ENCODE measurements at regions not wholly inside any gene's neighbourhood (a gene's known extent, or its start where the extent isn't known, plus 50 kb on each side); places are given as distances from the start of the nearest gene placed in this dataset.

- FAIRE-seq, result no peak
- Histone ChIP-seq H2AFZ (ENCODE audit: control insufficient read depth, low read length) (no peak overlapping the region), H3K9me1 (ENCODE audit: control insufficient read depth, extremely low read depth, insufficient read depth, low read length) (no peaks in the 10 kb centered on the region), H3K4me3 (ENCODE audit: control insufficient read depth in 2 of 3, extremely low read depth in 1 of 3, insufficient read depth in 2 of 3, low read depth in 1 of 3, low read length in 3 of 3) (no peak overlapping the region), H3K9me3 (ENCODE audit: control insufficient read depth, low read depth, low read length) (no peaks in the 10 kb centered on the region), H3K4me2 (ENCODE audit: control insufficient read depth, extremely low read depth, insufficient read depth, low read depth, low read length) (no peak overlapping the region), H3K4me1 (ENCODE audit: control insufficient read depth, extremely low read depth, insufficient read depth, low read length) (no peaks in the 10 kb centered on the region), H3K9ac (ENCODE audit: control insufficient read depth, extremely low read depth, insufficient read depth, low read length) (no peak overlapping the region), H3K27ac (ENCODE audit: control insufficient read depth, insufficient read depth, low read length) (no peak overlapping the region), H3K79me2 (ENCODE audit: control insufficient read depth, insufficient read depth, low read length) (no peaks in the 10 kb centered on the region), H3K36me3 (ENCODE audit: control insufficient read depth in 2 of 2, extremely low read depth in 1 of 2, insufficient read depth in 2 of 2, low read length in 2 of 2) (no peaks in the 10 kb centered on the region), H3K27me3 (ENCODE audit: control insufficient read depth, extremely low read depth, insufficient read depth, low read length) (no peaks in the 10 kb centered on the region), H4K20me1 (ENCODE audit: control insufficient read depth, extremely low read depth, insufficient read depth, low read length) (no peaks in the 10 kb centered on the region)
- dilution Hi-C loops (cut with MboI; ENCODE audit: extremely low pct_ligation_motif_present, low sequenced_read_pairs), result no loop called here
- no peak for DNase-seq (ENCODE audit: low read depth, low spot score)
- TF ChIP-seq CTCF (optimal IDR thresholded peaks at IDR 0.05 in 1 of 3, IDR thresholded peaks at IDR 0.05 in 1 of 3, conservative IDR thresholded peaks at IDR 0.05 in 1 of 3; ENCODE audit: extremely low read depth in 1 of 3, insufficient read depth in 2 of 3, low read length in 3 of 3), result no peak
- no peak for TF ChIP-seq EZH2 (IDR thresholded peaks at IDR 0.05; ENCODE audit: low read length)
Observed at GRCh38 chr3:94378322-94378721, 315.5 kb downstream of the NSUN3 start.

- Histone ChIP-seq H2AFZ (ENCODE audit: control insufficient read depth, low read length) (no peak overlapping the region), H3K27me3 (ENCODE audit: control insufficient read depth, extremely low read depth, insufficient read depth, low read length) (no peaks in the 10 kb centered on the region), H3K4me1 (ENCODE audit: control insufficient read depth, extremely low read depth, insufficient read depth, low read length) (no peaks in the 10 kb centered on the region), H3K27ac (ENCODE audit: control insufficient read depth, insufficient read depth, low read length) (no peak overlapping the region), H4K20me1 (ENCODE audit: control insufficient read depth, extremely low read depth, insufficient read depth, low read length) (no peaks in the 10 kb centered on the region), H3K4me2 (ENCODE audit: control insufficient read depth, extremely low read depth, insufficient read depth, low read depth, low read length) (no peak overlapping the region), H3K9ac (ENCODE audit: control insufficient read depth, extremely low read depth, insufficient read depth, low read length) (no peak overlapping the region), H3K36me3 (ENCODE audit: control insufficient read depth in 2 of 2, extremely low read depth in 1 of 2, insufficient read depth in 2 of 2, low read length in 2 of 2) (no peaks in the 10 kb centered on the region), H3K4me3 (ENCODE audit: control insufficient read depth in 2 of 3, extremely low read depth in 1 of 3, insufficient read depth in 2 of 3, low read depth in 1 of 3, low read length in 3 of 3) (no peak overlapping the region), H3K9me3 (ENCODE audit: control insufficient read depth, low read depth, low read length) (no peaks in the 10 kb centered on the region), H3K9me1 (ENCODE audit: control insufficient read depth, extremely low read depth, insufficient read depth, low read length) (no peaks in the 10 kb centered on the region), H3K79me2 (ENCODE audit: control insufficient read depth, insufficient read depth, low read length) (no peaks in the 10 kb centered on the region)
- dilution Hi-C loops (cut with MboI; ENCODE audit: extremely low pct_ligation_motif_present, low sequenced_read_pairs), result no loop called here
- FAIRE-seq (no peak), DNase-seq (ENCODE audit: low read depth, low spot score) (no peak)
- no peak for TF ChIP-seq CTCF (optimal IDR thresholded peaks at IDR 0.05 in 1 of 3, IDR thresholded peaks at IDR 0.05 in 1 of 3, conservative IDR thresholded peaks at IDR 0.05 in 1 of 3; ENCODE audit: extremely low read depth in 1 of 3, insufficient read depth in 2 of 3, low read length in 3 of 3)
- no peak for TF ChIP-seq EZH2 (IDR thresholded peaks at IDR 0.05; ENCODE audit: low read length)
Observed at GRCh38 chr3:94379264-94379663, 316.4 kb downstream of the NSUN3 start.

All from keratinocyte (primary cell).